DOHH2 (cell line): ENCODE measurements at regions not wholly inside any gene's neighbourhood (a gene's known extent, or its start where the extent isn't known, plus 50 kb on each side); places are given as distances from the start of the nearest gene placed in this dataset.

ENCODE experiments used
- CTCF ChIP-seq: fragments of 200-600 bp; sonication (generic); IDR thresholded peaks from one replicate; pipeline ENCODE4 v1.5.1; 2014; ENCODE audit warnings: antibody characterized with exemption, mild to moderate bottlenecking, low read depth, low read length; ENCODE audit not compliant: poor library complexity, severe bottlenecking
- EZH2phosphoT487 ChIP-seq: fragments of 200-600 bp; sonication (generic); IDR thresholded peaks from 2 replicates; pipeline ENCODE4 v1.6.1; 2017; ENCODE audit warnings: borderline replicate concordance, mild to moderate bottlenecking, antibody characterized with exemption, low read length, moderate library complexity, mixed read lengths

GRCh38 chr14:95601650-95602049 is 66.8 kb downstream of the GLRX5 start:
- no peak for TF ChIP-seq CTCF
- TF ChIP-seq EZH2phosphoT487: no peak
